ENCODE measurements at regions not wholly inside any gene's neighbourhood (a gene's known extent, or its start where the extent isn't known, plus 50 kb on each side); places are given as distances from the start of the nearest gene placed in this dataset.
"Not testable (repeated sequence)": the region's sequence is repeated elsewhere in the genome, so short reads cannot be mapped to it uniquely, and the experiment has no call there.

DNA sequence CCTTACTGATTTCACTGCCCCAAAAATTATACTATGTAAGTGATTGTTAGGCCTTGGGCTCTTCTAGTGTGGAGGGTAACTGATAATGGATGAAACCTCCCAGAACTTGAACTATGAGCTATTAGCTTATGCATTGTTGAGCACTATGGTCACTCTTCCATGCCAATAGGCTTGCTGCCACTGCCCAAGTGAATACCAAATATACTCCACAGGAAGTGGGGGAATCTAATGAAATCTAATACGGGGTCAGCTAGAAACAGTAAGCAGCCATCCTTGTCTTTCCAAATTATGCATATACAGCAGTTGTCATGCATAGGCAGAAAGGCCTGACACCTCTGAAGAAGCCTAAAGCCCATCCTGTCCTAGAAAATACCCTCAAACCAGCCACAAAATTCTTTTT is 198.7 kb upstream of the PTBP2 start:
- DNase-seq: no peak

- no peak for DNase-seq
Measured at GRCh38 chr1:96524100-96524499, 197.5 kb upstream of the PTBP2 start.

GRCh38 chr1:96525657-96526557 is 195.7 kb upstream of the PTBP2 start:
- no peak for DNase-seq

DNA sequence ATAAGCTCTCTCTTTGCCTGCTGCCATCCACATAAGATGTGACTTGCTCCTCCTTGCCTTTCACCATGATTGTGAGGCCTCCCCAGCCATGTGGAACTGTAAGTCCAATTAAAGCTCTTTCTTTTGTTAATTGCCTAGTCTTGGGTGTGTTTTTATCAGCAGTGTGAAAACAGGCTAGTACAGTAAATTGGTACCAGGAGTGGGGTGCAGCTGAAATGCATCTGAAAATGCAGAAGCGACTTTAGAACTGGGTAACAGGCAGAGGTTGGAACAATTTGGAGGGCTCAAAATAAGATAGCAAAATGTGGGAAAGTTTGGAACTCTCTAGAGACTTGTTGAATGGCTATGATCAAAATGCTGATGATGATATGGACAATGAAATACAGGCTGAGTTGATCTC is 192.9 kb upstream of the PTBP2 start:
- DNase-seq: not testable (repeated sequence)

DNA sequence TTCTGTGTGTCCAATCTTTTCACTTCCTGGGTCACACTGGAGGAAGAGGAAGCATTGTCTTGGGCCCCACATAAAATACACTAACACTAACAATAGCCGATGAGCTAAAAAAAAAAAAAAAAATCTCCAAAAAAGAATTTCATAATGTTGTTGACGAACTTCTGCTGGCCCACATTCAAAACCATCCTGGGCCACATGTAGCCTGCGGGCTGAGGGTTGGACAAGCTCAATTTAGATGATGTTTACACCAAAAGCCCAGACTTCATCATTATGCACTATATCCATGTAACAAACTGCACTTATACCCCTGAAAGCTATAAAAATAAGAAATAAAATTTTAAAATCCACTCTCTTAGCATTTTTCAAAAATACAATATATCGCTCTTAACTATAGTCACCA is 187.8 kb upstream of the PTBP2 start:
- DNase-seq: no peak

GRCh38 chr1:96536581-96536980 is 185.0 kb upstream of the PTBP2 start:
- DNase-seq: no peak

- DNase-seq: peak; percentile 56
Measured at GRCh38 chr1:96538111-96538641, 183.4 kb upstream of the PTBP2 start.

DNA sequence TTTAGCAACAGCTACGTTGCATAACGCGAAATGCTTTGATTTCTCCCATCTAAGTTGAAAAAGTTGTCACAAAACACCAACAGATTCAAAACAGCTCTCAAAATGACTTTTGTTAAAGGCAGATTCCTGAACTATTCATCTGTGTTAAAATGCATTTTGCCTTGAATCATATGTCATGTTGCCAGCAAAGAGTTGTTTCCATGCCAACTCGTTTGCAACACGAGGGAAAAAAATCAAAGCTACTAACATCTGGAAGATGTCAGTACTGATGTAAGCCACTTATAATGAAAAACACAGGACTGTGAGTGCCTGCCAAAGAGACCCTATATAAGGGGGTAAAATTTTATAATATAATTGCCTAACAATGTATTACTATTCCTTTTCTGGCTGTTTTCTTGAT is 182.7 kb upstream of the PTBP2 start:
- DNase-seq: peak; percentile 83

GRCh38 chr1:96541491-96541890 is 180.1 kb upstream of the PTBP2 start:
- DNase-seq: no peak

- no peak for DNase-seq
Measured at GRCh38 chr1:96544051-96544830, 177.3 kb upstream of the PTBP2 start.

DNA sequence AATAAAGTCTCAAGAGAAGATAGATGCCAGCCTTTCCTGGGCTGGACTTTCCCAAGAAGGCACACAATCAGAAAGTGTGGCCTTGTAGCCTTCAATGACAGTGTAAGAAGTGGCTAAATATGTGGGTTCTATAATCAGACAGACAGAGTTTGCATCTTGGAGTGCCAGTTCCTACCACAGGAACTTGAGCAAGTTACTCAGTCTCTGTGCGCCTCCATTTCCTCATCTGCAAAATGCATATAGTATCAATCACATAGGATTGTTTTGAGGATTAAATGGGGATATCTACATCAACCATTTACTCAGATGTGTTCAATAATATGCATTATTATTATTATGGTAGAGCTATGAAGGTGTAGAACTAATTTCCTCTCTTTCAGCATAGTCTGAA is 176.8 kb upstream of the PTBP2 start:
- DNase-seq: no peak

- no peak for DNase-seq
Measured at GRCh38 chr1:96545935-96546656, 175.5 kb upstream of the PTBP2 start.

GRCh38 chr1:96550061-96550460 is 171.5 kb upstream of the PTBP2 start:
- no peak for DNase-seq

GRCh38 chr1:96552451-96552850 is 169.1 kb upstream of the PTBP2 start:
- DNase-seq: no peak

DNA sequence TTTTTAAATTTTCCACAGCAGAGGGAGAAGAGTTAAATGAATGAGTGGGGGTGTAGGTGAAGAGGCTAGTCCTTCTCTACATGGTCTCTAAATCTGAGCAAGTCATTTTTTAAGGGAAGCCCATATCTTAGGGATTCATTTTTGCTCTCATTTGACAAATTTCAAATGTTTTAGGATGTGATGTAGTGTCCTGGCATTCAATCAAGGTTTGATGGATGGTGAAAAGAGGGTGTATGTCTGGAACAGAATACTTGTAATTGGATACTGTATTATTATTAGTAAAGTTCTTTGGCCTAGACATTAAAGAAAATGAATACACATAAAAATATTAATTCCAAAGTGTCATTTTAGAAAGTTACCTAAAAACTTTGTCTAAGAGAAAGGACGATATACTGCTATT is 167.8 kb upstream of the PTBP2 start:
- no peak for DNase-seq

DNA sequence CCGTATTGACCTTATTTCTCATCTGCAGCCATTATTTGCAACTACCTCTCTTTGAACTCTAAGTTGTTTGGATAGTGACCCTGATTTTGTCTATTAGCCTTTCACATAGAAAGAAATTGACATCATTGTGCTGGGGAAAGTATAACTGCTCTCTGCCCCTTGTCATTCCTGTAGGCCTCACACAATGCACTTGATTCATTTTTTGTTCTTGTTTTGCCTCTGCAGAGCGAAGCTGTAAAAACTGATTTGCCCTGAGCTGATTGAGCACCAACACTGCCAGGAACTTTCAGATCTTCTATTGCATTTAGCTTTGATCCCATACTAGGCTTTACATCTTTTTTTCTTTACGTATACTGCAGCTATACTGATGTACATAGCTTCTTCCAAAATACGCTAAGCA is 167.2 kb upstream of the PTBP2 start:
- no peak for DNase-seq

DNA sequence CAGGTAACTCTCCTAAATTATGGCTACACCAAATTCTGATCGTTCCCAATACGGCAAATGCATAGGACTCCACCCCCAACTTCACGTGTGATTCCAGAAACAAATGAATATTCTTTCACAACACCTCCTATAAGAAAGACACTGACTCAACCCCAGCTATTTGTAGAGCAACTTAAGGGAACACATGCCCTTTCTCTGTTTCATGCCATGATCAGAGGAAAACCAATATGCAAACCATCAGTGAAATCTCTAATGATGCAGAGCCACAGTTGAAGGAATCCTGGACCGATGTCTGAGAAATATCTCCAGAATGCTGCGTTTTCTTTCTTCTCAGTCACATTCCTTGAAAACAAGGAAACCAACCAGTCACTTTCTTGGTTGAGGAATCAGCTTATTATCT is 164.2 kb upstream of the PTBP2 start:
- no peak for DNase-seq

- no peak for DNase-seq
Measured at GRCh38 chr1:96558635-96559034, 162.9 kb upstream of the PTBP2 start.

DNA sequence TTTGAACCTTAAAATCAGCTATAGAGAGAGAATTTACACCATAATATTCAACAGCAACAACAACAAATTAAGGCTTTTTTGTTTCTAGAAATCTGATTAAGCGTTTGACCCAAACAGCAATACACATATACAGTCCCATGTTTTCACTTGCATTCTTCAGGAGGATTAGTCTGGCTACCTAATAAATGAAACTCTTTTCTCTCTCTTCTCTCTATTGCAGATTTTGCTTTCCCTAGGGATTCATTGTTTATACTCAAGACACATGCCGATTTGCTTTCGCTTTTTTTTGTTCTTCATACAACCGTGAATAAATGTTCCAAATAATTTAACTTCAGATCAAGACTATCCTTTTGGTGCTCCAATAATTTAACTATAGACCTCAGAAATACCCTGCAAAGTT is 162.4 kb upstream of the PTBP2 start:
- DNase-seq: no peak

DNA sequence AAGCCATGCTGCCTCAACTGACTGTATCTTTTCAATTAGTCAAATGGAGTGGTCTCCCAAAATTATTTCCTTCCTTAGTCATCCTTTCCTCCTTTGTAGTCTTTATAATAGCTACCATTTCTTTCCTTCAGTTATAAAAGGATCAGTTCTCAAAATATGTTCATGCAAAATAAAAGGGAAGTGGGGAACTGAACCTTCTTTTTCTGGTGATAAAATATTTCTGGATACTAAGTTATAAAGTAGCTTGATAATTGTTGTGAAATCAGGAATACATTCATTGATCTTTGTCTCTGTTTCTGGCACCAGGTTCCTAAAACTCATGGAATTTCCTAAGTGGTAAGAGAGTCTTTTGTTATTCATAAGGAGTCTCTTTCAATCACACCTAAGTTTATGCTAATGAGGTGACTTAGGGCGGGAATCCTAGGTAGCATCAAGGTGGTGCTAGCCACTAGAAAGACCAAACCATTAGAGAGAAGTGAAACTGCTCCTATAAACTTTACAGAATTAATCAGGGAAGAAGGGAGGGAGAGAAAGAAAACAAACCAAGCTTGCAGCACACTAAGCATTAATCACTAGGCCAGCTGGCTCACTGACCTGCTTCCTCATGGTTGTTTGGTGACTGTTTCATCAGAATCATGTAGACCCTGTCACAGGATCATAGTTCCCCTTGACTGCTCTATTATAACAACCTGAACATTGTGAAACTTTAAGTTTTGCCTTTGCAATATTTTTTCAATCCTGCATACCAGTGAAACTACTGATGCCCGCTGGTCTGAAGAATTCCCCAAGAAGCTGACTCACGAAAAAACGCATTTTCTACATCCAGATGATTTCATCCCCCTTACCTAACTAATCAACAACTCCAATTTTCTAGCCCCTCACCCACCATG is 161.6 kb upstream of the PTBP2 start:
- no peak for DNase-seq

DNA sequence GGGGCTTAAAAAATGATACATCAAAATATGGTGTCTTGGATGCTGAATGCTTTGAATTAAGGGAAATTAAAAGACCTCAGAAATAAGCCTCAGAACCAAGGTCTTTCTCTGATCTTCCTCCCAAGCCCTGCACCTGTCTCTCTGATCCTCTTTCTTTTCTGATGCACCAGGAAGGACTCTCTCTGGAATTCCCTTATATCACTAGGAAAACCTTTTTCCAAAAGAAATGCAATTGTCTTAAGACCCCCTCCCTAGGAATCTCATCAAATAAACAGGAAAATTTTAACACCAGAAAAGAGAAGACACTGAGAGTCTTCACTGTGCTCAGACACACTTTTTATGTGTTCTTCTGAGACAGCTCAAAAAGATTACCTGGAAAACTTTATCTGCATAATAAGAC is 159.5 kb upstream of the PTBP2 start:
- no peak for DNase-seq

GRCh38 chr1:96564401-96564800 is 157.2 kb upstream of the PTBP2 start:
- not testable (repeated sequence) for DNase-seq
